ENCODE measurements at regions not wholly inside any gene's neighbourhood (a gene's known extent, or its start where the extent isn't known, plus 50 kb on each side); places are given as distances from the start of the nearest gene placed in this dataset.

DNA sequence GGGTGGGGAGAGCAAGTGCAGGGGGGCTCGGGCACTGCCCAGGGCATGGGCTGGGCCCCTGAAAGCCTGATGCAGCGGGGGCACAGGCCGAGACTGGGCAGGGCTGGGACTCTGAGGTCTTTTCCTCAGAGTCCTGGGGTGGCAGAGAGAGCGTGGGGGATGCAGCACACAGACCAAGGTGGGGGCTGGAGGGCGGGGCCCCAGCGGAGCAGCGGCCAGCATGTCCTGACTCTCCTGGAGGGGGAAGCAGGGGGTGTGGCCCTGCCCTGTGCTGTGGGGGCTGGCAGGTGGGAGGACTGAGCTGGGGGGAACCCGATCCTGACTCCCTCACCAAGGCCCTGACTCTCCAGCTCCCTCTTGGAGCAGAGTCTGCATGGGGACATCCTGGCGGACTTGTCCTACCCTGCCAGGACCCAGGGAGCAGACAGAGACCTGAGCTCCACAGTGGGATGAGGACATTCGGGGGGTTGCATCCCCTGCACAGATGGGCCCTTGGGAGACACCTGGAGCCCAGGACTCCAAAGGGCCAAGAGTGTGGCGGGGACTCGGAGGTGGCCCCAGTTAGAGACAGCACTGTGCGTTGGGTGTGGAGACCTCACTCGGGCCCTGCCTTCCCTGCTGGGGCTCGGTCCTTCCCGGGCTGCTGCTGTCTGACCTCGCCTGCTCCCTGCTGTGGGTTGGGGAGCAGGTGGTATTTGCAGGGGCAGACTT, 326.1 kb downstream of the TMEM121 start:
- no peak for DNase-seq
- Histone ChIP-seq H3K9me3 (ENCODE audit: severe bottlenecking) (no peaks in the 10 kb centered on the region), H3K36me3 (no peaks in the 10 kb centered on the region), H3K4me3 (ENCODE audit: low read depth, low read length) (no peak overlapping the region), H3K27ac (no peak overlapping the region), H3K27me3 (ENCODE audit: insufficient read depth, low read depth, severe bottlenecking) (peaks cover 76% of the 10 kb centered on the region)
- TF ChIP-seq, protein P1, sequence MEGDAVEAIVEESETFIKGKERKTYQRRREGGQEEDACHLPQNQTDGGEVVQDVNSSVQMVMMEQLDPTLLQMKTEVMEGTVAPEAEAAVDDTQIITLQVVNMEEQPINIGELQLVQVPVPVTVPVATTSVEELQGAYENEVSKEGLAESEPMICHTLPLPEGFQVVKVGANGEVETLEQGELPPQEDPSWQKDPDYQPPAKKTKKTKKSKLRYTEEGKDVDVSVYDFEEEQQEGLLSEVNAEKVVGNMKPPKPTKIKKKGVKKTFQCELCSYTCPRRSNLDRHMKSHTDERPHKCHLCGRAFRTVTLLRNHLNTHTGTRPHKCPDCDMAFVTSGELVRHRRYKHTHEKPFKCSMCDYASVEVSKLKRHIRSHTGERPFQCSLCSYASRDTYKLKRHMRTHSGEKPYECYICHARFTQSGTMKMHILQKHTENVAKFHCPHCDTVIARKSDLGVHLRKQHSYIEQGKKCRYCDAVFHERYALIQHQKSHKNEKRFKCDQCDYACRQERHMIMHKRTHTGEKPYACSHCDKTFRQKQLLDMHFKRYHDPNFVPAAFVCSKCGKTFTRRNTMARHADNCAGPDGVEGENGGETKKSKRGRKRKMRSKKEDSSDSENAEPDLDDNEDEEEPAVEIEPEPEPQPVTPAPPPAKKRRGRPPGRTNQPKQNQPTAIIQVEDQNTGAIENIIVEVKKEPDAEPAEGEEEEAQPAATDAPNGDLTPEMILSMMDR (IDR thresholded peaks at IDR 0.05; ENCODE audit: low read depth, low read length) = no peak

DNA sequence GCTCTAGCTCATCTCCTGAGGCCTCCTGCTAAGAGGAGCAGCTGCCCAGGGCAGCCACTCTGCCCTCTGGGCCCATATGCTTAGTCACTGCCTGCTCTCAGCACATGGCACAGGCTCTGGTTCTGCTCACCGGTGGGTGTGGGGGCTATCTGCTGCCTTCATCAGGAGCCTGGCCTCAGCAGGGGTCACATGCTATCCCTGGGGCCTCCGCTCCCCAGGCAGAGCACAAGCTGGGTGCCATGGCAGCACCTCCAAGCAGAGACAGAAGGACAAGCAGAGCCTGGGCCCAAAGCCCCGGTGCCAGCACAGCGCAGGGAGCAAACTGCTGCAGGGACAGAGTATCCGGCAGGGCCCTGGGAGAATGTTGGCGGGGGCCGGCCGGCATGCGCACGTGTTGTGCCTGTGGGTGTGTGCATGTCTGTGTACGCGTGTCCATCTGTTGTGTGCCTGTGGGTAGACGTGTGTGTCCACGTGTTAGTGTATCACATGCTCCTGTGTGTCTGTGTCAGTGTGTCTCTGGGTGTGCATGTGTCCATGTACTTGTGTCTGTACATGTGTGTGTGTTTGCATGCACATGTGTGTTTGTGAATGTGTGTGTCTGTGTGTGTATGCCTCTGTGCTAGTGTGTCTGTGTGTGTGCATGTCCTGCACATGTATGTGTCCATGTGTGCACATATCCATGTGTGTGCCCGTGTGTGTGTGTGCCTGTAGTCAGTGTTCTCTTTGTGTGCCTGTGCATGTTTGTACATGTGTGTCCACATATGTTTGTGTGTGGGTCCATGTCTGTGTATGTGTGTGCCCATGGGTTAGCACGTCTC, 326.9 kb downstream of the TMEM121 start:
- Histone ChIP-seq H3K9me3 (ENCODE audit: severe bottlenecking) (no peaks in the 10 kb centered on the region), H3K36me3 (no peaks in the 10 kb centered on the region), H3K27me3 (ENCODE audit: insufficient read depth, low read depth, severe bottlenecking) (peaks cover 69% of the 10 kb centered on the region), H3K27ac (no peak overlapping the region), H3K4me3 (ENCODE audit: low read depth, low read length) (no peak overlapping the region)
- no peak for DNase-seq
- TF ChIP-seq, protein P1 (IDR thresholded peaks at IDR 0.05; ENCODE audit: low read depth, low read length) = no peak

DNA sequence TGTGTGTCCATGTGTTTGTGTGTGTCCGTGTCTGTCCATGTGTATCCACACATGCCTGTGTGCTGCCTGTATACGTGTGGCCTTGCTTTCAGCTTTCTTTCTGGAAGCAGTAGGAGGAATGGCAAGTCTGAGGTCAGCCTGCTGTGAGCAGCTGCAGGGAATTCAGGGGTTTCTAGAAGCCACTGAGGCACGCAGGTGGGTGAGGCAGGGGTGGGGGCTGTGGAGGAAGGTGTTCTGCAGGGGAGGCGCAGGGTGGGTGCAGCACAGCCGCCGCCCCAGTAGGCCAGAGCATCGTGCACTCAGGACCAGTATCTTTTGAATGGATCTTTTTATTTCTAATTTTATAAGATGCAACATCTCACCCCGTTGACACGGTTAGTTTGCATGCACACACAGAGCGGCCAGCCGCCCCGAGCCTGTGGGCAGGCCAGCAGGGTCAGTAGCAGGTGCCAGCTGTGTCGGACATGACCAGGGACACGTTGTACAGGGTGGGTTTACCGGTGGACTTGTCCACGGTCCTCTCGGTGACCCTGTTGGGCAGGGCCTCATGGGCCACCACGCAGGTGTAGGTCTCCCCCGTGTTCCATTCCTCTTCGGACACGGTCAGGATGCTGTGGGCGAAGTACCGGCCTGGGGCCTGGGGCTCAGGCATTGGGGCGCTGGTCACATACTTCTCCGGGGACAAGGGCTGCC, 327.7 kb downstream of the TMEM121 start:
- no peak for DNase-seq
- Histone ChIP-seq H3K27ac (no peak overlapping the region), H3K9me3 (ENCODE audit: severe bottlenecking) (no peaks in the 10 kb centered on the region), H3K36me3 (no peaks in the 10 kb centered on the region), H3K27me3 (ENCODE audit: insufficient read depth, low read depth, severe bottlenecking) (peaks cover 65% of the 10 kb centered on the region), H3K4me3 (ENCODE audit: low read depth, low read length) (no peak overlapping the region)
- TF ChIP-seq, protein P1 (IDR thresholded peaks at IDR 0.05; ENCODE audit: low read depth, low read length) = no peak

DNA sequence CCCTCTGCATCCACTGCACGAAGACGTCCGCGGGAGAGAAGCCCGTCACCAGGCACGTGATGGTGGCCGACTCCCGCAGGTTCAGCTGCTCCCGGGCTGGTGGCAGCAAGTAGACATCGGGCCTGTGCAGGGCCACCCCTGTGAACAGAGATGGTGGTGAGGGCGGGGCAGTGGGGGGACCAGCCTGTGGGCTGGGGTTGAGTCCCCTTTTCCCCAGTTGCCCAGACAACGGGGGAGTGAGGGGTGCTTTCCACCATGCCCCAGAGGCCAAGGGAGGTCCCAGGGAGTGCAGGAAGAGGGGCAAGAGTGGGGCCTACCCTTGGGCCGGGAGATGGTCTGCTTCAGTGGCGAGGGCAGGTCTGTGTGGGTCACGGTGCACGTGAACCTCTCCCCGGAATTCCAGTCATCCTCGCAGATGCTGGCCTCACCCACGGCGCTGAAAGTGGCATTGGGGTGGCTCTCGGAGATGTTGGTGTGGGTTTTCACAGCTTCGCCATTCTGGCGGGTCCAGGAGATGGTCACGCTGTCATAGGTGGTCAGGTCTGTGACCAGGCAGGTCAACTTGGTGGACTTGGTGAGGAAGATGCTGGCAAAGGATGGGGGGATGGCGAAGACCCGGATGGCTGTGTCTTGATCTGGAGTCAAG, 328.3 kb downstream of the TMEM121 start:
- no peak for DNase-seq

DNA sequence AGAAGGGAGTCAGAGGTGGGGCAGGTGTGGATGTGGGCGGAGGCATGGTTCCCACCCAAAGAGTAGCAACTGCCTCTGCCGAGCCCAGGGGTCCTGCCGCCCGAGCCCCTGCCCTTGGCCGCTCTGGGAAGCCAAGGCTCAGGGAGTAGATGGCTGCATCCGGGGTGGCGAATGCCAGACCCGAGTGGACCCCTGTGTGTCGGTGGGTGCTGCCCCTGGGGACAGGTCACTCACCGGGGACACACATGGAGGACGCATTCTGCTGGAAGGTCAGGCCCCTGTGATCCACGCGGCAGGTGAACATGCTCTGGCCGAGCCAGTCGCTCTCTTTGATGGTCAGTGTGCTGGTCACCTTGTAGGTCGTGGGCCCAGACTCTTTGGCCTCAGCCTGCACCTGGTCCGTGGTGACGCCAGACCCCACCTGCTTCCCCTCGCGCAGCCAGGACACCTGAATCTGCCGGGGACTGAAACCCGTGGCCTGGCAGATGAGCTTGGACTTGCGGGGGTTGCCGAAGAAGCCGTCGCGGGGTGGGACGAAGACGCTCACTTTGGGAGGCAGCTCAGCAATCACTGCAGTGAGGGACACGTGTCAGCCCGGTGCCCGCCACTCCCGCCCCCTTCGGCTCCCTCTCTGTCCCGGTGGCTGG, 329.0 kb downstream of the TMEM121 start:
- H3K9me3 ChIP-seq (ENCODE audit: severe bottlenecking) = no peaks in the 10 kb centered on the region
- peaks cover 64% of the 10 kb centered on the region for H3K27me3 ChIP-seq (ENCODE audit: insufficient read depth, low read depth, severe bottlenecking)
- TF ChIP-seq, protein P1 (IDR thresholded peaks at IDR 0.05; ENCODE audit: low read depth, low read length) = no peak
- no peak overlapping the region for H3K4me3 ChIP-seq (ENCODE audit: low read depth, low read length)
- no peak overlapping the region for H3K27ac ChIP-seq
- no peak for DNase-seq
- H3K36me3 ChIP-seq = no peaks in the 10 kb centered on the region

More for the DNA sequence above, 328.3 kb downstream of the TMEM121 start:
- Histone ChIP-seq H3K4me3 (ENCODE audit: low read depth, low read length) (no peak overlapping the region), H3K27me3 (ENCODE audit: insufficient read depth, low read depth, severe bottlenecking) (peaks cover 65% of the 10 kb centered on the region), H3K9me3 (ENCODE audit: severe bottlenecking) (no peaks in the 10 kb centered on the region), H3K36me3 (no peaks in the 10 kb centered on the region), H3K27ac (no peak overlapping the region)
- TF ChIP-seq, protein P1 (IDR thresholded peaks at IDR 0.05; ENCODE audit: low read depth, low read length) = no peak
